Breast epithelium (tissue), 4 donors: ENCODE measurements at regions not wholly inside any gene's neighbourhood (a gene's known extent, or its start where the extent isn't known, plus 50 kb on each side); places are given as distances from the start of the nearest gene placed in this dataset.

Experiments used
- DNase-seq, 2 donors: peaks; one replicate each; pipeline ENCODE4 v3.0.0-alpha.2; 2019; ENCODE audit warnings: low spot score in 2 of 2
- H3K27ac ChIP-seq, 2 donors: fragments of 200-600 bp; sonication (generic) in 1 of 2; one replicate each; pipeline ENCODE4 v1.5.1; 2016 to 2019; ENCODE audit warnings: mild to moderate bottlenecking in 1 of 2
- H3K27me3 ChIP-seq, 2 donors: fragments of 200-600 bp; sonication (generic) in 1 of 2; one replicate each; pipeline versions ENCODE4 v1.5.1 to v1.6.0; 2017 to 2019; ENCODE audit warnings: control low read depth in 1 of 2, mild to moderate bottlenecking in 1 of 2
- H3K36me3 ChIP-seq: fragments of 200-600 bp; one replicate; pipeline ENCODE4 v1.5.1; 2019
- H3K4me1 ChIP-seq, 2 donors: fragments of 200-600 bp; sonication (generic); one replicate each; pipeline ENCODE4 v1.5.1; 2016 to 2019; ENCODE audit warnings: control low read depth in 1 of 2
- H3K4me3 ChIP-seq, 3 donors: fragments of 200-600 bp; sonication (generic); 1 replicate in 2 of 3; 2 replicates in 1 of 3; pipeline ENCODE4 v1.5.1; 2016 to 2019; ENCODE audit warnings: mild to moderate bottlenecking in 3 of 3, moderate library complexity in 2 of 3
- H3K9me3 ChIP-seq, 2 donors: fragments of 200-600 bp; sonication (generic) in 1 of 2; one replicate each; pipeline ENCODE4 v1.5.1; 2016 to 2019; ENCODE audit warnings: control low read depth in 1 of 2
- POLR2A ChIP-seq: fragments of 450-650 bp; IDR thresholded peaks from one replicate; pipeline ENCODE4 v1.6.1; 2016; ENCODE audit warnings: antibody characterized with exemption, mild to moderate bottlenecking, moderate library complexity
- POLR2AphosphoS5 ChIP-seq, 3 donors: sonication (generic); formaldehyde crosslinking; IDR thresholded peaks; one replicate each; pipeline ENCODE4 v1.6.1; 2017; ENCODE audit warnings: antibody characterized with exemption in 3 of 3
- intact Hi-C: fragments of 100-400 bp; cut with DNase I; formaldehyde crosslinking; loops from one replicate; pipeline ENCODE4 v1.15.1; 2023; ENCODE audit warnings: low total_unique reads
- TF ChIP-seq, protein P1 (sequence below), 3 donors: fragments of 450-650 bp; IDR thresholded peaks; one replicate each; pipeline ENCODE4 v1.5.1; 2016 to 2017; ENCODE audit warnings: antibody characterized with exemption in 3 of 3, mild to moderate bottlenecking in 3 of 3, moderate library complexity in 3 of 3

DNA sequence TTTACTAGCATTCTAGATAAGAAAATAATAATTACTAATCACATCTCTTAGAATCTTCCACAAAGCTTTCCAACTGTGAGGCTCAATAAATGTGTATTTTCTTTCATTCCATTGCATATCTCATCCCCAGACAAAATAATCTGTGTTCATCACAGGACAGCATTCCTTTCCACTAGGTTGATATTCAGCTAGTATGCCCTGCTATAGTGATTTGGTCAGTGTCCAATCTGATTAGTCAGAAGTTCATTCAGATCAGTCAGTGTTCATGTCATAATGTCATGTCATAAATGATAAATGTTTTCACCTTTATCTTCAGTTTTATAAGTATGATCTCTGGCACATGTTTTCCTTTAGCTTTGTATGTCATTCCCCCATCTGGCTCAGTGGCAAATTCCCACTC, 611.4 kb downstream of the KCTD8 start:
- Histone ChIP-seq H3K4me3 (no peak overlapping the region), H3K4me1 (no peaks in the 10 kb centered on the region), H3K36me3 (no peaks in the 10 kb centered on the region), H3K27me3 (no peaks in the 10 kb centered on the region), H3K9me3 (no peaks in the 10 kb centered on the region), H3K27ac (no peak overlapping the region)
- intact Hi-C loops, result no loop called here
- TF ChIP-seq POLR2A (no peak), POLR2AphosphoS5 (IDR thresholded peaks at IDR 0.05) (no peak)
- TF ChIP-seq, protein P1, sequence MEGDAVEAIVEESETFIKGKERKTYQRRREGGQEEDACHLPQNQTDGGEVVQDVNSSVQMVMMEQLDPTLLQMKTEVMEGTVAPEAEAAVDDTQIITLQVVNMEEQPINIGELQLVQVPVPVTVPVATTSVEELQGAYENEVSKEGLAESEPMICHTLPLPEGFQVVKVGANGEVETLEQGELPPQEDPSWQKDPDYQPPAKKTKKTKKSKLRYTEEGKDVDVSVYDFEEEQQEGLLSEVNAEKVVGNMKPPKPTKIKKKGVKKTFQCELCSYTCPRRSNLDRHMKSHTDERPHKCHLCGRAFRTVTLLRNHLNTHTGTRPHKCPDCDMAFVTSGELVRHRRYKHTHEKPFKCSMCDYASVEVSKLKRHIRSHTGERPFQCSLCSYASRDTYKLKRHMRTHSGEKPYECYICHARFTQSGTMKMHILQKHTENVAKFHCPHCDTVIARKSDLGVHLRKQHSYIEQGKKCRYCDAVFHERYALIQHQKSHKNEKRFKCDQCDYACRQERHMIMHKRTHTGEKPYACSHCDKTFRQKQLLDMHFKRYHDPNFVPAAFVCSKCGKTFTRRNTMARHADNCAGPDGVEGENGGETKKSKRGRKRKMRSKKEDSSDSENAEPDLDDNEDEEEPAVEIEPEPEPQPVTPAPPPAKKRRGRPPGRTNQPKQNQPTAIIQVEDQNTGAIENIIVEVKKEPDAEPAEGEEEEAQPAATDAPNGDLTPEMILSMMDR (IDR thresholded peaks at IDR 0.05), result no peak
- DNase-seq, result no peak

DNA sequence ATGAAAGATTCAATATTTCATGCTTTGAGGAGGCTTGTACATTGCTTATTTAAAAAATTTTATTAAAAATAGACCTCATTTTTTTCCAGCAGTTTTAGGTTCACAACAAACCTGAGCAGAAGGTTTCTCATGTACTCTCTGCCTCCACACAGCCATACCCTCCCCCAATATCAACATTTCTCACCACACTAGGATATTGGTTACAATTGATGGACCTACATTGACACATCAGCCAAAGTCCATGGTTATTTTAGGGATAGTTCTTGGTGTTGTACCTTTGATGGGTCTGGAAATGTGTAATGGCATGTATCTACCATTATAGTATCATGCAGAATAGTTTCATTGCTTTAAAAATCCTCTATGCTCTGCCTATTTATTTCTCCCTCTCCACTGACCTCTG, 611.0 kb downstream of the KCTD8 start:
- H3K27ac ChIP-seq, result no peak overlapping the region
- no peaks in the 10 kb centered on the region for H3K27me3 ChIP-seq
- no peaks in the 10 kb centered on the region for H3K36me3 ChIP-seq
- no peaks in the 10 kb centered on the region for H3K4me1 ChIP-seq
- intact Hi-C loops, result no loop called here
- DNase-seq, result no peak
- TF ChIP-seq, protein P1 (IDR thresholded peaks at IDR 0.05), result no peak
- TF ChIP-seq POLR2AphosphoS5 (IDR thresholded peaks at IDR 0.05) (no peak), POLR2A (no peak)
- no peaks in the 10 kb centered on the region for H3K9me3 ChIP-seq
- H3K4me3 ChIP-seq, result no peak overlapping the region

DNA sequence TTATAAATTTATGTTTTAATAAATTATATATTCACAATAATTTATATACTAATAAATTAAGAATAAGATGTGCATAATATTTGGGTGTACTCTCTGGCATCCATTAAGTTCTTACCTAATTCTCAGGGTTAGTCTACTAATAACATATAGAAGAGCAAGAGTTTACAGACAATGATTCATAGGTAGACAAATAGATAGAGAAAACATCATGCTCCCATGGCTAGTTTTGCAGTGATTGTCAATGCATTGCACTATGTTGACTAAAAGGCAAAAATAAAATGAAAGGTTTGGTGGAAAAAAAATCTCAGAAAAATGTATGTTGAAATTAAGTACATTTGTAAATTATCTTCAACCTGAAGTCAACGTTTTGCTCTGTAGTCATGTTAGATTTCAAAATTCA, 606.0 kb downstream of the KCTD8 start:
- Histone ChIP-seq H3K9me3 (no peaks in the 10 kb centered on the region), H3K4me3 (no peak overlapping the region), H3K36me3 (no peaks in the 10 kb centered on the region), H3K27me3 (no peaks in the 10 kb centered on the region), H3K27ac (no peak overlapping the region), H3K4me1 (no peaks in the 10 kb centered on the region)
- no peak for DNase-seq
- TF ChIP-seq POLR2AphosphoS5 (IDR thresholded peaks at IDR 0.05), result no peak
- TF ChIP-seq POLR2A, result no peak
- TF ChIP-seq, protein P1 (IDR thresholded peaks at IDR 0.05), result no peak
- intact Hi-C loops, result no loop called here

DNA sequence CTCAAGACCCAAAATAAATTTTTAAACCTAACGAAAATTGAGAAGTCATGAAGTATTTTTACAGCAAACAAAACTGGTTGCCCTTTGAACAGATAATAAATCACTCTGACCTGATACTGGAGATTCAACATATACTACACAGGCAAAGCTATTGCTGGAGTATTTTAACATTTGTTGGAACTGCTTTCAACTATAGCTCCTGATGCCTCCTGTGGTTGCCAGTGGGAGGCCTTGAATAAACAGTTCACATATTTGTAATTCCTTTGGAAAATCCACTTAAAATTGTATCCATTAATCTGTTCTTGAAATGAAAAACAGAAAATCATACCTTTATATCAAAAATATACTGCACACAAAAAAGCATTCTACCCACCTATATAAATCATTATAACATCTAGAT, 605.1 kb downstream of the KCTD8 start:
- no peak for DNase-seq
- Histone ChIP-seq H3K36me3 (no peaks in the 10 kb centered on the region), H3K27ac (no peak overlapping the region), H3K27me3 (no peaks in the 10 kb centered on the region), H3K4me1 (no peaks in the 10 kb centered on the region), H3K9me3 (no peaks in the 10 kb centered on the region), H3K4me3 (no peak overlapping the region)
- intact Hi-C loops, result no loop called here
- TF ChIP-seq, protein P1 (IDR thresholded peaks at IDR 0.05), result no peak
- TF ChIP-seq POLR2AphosphoS5 (IDR thresholded peaks at IDR 0.05), result no peak
- TF ChIP-seq POLR2A, result no peak

DNA sequence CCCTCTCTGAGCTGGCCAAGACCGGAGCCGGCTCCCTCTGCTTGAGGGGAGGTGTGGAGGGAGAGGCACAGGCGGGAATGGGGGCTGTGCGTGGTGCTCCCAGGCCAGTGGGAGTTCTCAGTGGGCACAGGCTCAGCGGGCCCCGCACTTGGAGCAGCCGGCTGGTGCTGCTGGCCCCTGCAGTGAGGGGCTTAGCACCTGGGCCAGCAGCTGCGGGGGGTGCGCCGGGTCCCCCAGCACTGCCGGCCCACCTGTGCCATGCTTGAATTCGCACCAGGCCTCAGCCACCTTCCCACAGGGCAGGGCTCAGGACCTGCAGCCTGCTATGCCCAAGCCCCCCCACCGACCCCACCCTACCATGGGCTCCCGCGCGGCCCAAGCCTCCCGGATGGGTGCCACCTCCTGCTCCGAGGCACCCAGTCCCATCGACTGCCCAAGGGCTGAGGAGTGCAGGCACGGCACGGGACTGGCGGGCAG, 602.5 kb downstream of the KCTD8 start:
- no peaks in the 10 kb centered on the region for H3K36me3 ChIP-seq
- H3K27me3 ChIP-seq, result no peaks in the 10 kb centered on the region
- no peak for DNase-seq
- H3K4me1 ChIP-seq, result no peaks in the 10 kb centered on the region
- H3K27ac ChIP-seq, result no peak overlapping the region
- TF ChIP-seq, protein P1 (IDR thresholded peaks at IDR 0.05), result no peak
- TF ChIP-seq POLR2AphosphoS5 (IDR thresholded peaks at IDR 0.05) (no peak), POLR2A (no peak)
- H3K4me3 ChIP-seq, result no peak overlapping the region
- intact Hi-C loops, result no loop called here
- H3K9me3 ChIP-seq, result no peaks in the 10 kb centered on the region
